GM12875 (cell line): ENCODE measurements at regions not wholly inside any gene's neighbourhood (a gene's known extent, or its start where the extent isn't known, plus 50 kb on each side); places are given as distances from the start of the nearest gene placed in this dataset.
A peak's percentile ranks its signal among the peaks of the same experiment; 100 is the strongest.

Experiments used
- H3K4me3 ChIP-seq: one replicate; pipeline ENCODE4 v1.5.1; 2011; ENCODE audit warnings: low read depth, low read length, control low read depth
- CTCF ChIP-seq: IDR thresholded peaks from 2 replicates; pipeline ENCODE4 v1.5.1; 2011; ENCODE audit warnings: low read depth, mild to moderate bottlenecking, control low read depth, inconsistent platforms, low read length, moderate library complexity, borderline replicate concordance; ENCODE audit not compliant: insufficient read depth

GRCh38 chr9:18384066-18384465 lies 89.9 kb upstream of the ADAMTSL1 start:
- H3K4me3 ChIP-seq, result no peak overlapping the region
- TF ChIP-seq CTCF, result no peak

- no peak overlapping the region for H3K4me3 ChIP-seq
- TF ChIP-seq CTCF, result no peak
Observed at GRCh38 chr9:18385696-18386490, 88.1 kb upstream of the ADAMTSL1 start.

GRCh38 chr9:18390393-18390792 lies 83.6 kb upstream of the ADAMTSL1 start:
- no peak for TF ChIP-seq CTCF
- H3K4me3 ChIP-seq, result no peak overlapping the region

GRCh38 chr9:18393340-18394130 lies 80.4 kb upstream of the ADAMTSL1 start:
- no peak overlapping the region for H3K4me3 ChIP-seq

GRCh38 chr9:18394847-18395351 lies 79.1 kb upstream of the ADAMTSL1 start:
- TF ChIP-seq CTCF, result no peak
- no peak overlapping the region for H3K4me3 ChIP-seq

More at GRCh38 chr9:18393340-18394130, 80.4 kb upstream of the ADAMTSL1 start:
- TF ChIP-seq CTCF, result no peak

GRCh38 chr9:18396102-18396728 lies 77.7 kb upstream of the ADAMTSL1 start:
- 0 out of 2 replicates have a peak, but pooled peaks have one; percentile 13 for TF ChIP-seq CTCF
- no peak overlapping the region for H3K4me3 ChIP-seq
